Activated naive CD8-positive, alpha-beta T cell treated with anti-CD3 and anti-CD28 coated beads, Interleukin-2, amount 10 ng/mL, durations not matched to agents 7 days and 5 days (primary cell): ENCODE measurements at regions not wholly inside any gene's neighbourhood (a gene's known extent, or its start where the extent isn't known, plus 50 kb on each side); places are given as distances from the start of the nearest gene placed in this dataset.

ENCODE experiments used
- ATAC-seq: fragments of 150-1000 bp; cut with Tn5 transposase; one replicate; pipeline ENCODE4 v1.10.0; 2021; ENCODE audit warnings: low read depth, moderate library complexity
- POLR2A ChIA-PET: fragments of 350-600 bp; sonication (Branson Sonifier 250); formaldehyde crosslinking; loops from one replicate; lab custom pipeline; 2021; ENCODE audit warnings: antibody characterized with exemption; lab: Charles Lee
- DNase-seq: peaks from one replicate; pipeline ENCODE4 v3.0.0; 2021
- H3K27ac Mint-ChIP-seq: one replicate; pipeline ENCODE4 v1.8.0; 2022; ENCODE audit warnings: mild to moderate bottlenecking, mixed read lengths
- H3K27me3 Mint-ChIP-seq: one replicate; pipeline ENCODE4 v1.8.0; 2022; ENCODE audit warnings: mild to moderate bottlenecking, moderate library complexity, mixed read lengths
- H3K36me3 Mint-ChIP-seq: one replicate; pipeline ENCODE4 v1.8.0; 2021; ENCODE audit warnings: mild to moderate bottlenecking, mixed read lengths
- H3K4me1 Mint-ChIP-seq: one replicate; pipeline ENCODE4 v1.8.0; 2021; ENCODE audit warnings: mixed read lengths
- H3K4me3 Mint-ChIP-seq: one replicate; pipeline ENCODE4 v1.8.0; 2022; ENCODE audit warnings: mild to moderate bottlenecking, moderate library complexity, mixed read lengths
- H3K9me3 Mint-ChIP-seq: one replicate; pipeline ENCODE4 v1.8.0; 2021; ENCODE audit warnings: mixed read lengths

DNA sequence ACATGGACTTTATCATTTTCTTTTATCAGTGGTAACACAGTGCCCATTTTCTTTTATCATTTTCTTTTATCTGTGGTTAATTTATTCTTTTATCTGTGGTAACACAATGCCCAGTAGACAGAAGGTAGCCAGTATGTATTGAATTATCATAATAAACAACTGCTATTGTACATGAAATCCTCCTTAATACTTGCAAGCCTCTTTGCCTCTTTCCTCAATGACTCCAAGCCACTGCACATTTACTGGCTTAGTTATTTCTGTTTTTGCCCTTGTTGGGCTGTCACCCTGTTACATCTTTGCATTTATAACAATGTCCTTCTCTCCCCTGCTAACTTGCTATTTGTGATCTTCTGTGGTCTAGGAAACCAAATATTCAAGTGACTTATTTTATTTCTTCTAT lies 345.0 kb downstream of the ATP23 start:
- Mint-ChIP-seq H3K4me1 (peaks cover 1% of the 10 kb centered on the region), H3K27me3 (peaks cover 3% of the 10 kb centered on the region), H3K27ac (no peak overlapping the region), H3K9me3 (peaks cover 4% of the 10 kb centered on the region), H3K4me3 (no peak overlapping the region), H3K36me3 (no peaks in the 10 kb centered on the region)
- ATAC-seq (no peak), DNase-seq (no peak)
- POLR2A ChIA-PET: no interaction called here

DNA sequence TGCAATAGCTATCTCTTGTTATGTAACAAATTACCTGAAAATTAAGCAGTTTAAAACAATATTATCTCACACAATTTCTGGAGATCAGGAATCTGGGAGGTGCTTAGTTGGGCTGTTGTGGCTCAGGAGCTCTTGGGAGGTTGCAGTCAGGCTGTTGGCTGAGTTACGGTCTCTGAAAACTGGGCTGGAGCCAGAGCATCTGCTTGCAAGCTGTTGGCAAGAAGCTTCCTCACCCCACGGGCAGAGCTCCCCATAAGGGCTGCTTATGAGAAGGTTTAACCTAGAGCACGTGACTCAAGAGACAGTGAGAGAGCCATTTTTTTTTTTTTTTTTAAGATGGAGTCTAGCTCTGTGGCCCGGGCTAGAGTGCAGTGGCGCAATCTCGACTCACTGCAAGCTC lies 346.8 kb downstream of the ATP23 start:
- POLR2A ChIA-PET: no interaction called here
- Mint-ChIP-seq H3K27me3 (peaks cover 3% of the 10 kb centered on the region), H3K9me3 (peaks cover under 1% of the 10 kb centered on the region), H3K4me3 (no peak overlapping the region), H3K4me1 (peaks cover 1% of the 10 kb centered on the region), H3K36me3 (no peaks in the 10 kb centered on the region), H3K27ac (no peak overlapping the region)
- no peak for ATAC-seq
- no peak for DNase-seq

DNA sequence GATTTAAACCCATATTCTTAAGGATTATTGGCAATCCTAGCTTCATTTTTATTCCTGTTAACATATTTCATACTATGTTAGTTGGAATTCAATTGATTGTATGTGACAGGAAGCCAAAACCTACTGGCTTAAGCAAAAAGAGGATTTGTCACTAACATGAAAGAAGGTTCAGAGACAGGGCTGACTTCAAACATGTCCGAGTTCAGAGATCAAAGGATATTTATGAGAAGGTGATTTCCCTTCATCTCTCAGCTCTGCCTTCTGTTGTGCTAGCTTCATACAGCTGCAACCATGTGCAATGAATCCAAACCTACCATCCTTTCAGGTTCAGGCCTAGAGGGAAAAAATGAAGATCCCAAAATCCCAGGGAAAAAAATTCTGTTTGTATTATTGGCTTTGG lies 349.7 kb downstream of the ATP23 start:
- no peaks in the 10 kb centered on the region for H3K9me3 Mint-ChIP-seq
- H3K36me3 Mint-ChIP-seq: no peaks in the 10 kb centered on the region
- POLR2A ChIA-PET: no interaction called here
- DNase-seq (no peak), ATAC-seq (peak; percentile 42)
- peaks cover 1% of the 10 kb centered on the region for H3K4me1 Mint-ChIP-seq
- peaks cover 6% of the 10 kb centered on the region for H3K27me3 Mint-ChIP-seq
- no peak overlapping the region for H3K4me3 Mint-ChIP-seq
- H3K27ac Mint-ChIP-seq: no peak overlapping the region

DNA sequence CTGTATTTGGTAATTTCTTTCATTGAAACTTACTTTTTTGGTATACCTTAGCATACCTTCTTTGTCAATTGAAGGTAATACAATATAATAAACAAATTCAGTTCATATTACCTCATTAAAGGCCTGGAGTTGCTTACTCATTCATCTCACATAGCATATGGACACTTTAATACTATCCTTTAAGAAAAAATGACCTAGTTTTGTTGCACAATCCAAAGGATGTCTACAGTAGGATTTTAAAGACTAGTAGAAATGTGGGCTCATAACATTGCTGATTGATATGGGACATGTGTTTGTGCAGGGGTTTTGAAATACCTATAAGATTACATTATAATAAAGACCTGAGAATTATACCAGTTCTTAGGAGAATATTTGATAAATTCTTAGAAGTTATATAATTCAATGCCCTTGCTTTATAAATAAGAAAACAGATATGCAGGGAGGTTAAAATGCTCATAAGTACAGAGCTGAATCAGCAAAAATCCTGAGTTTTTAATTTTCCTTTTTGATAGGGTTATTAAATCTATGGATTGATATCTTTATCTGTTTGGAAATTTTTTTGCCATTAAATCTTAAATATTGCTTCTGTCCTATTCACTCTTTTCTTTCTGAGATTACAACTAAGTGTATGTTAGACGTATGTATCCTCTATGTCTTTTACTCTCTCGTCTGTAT lies 352.1 kb downstream of the ATP23 start:
- POLR2A ChIA-PET: no interaction called here
- DNase-seq: no peak
- Mint-ChIP-seq H3K27ac (no peak overlapping the region), H3K27me3 (peaks cover 5% of the 10 kb centered on the region), H3K36me3 (no peaks in the 10 kb centered on the region), H3K4me3 (no peak overlapping the region), H3K4me1 (peaks cover 1% of the 10 kb centered on the region), H3K9me3 (no peaks in the 10 kb centered on the region)
- no peak for ATAC-seq

DNA sequence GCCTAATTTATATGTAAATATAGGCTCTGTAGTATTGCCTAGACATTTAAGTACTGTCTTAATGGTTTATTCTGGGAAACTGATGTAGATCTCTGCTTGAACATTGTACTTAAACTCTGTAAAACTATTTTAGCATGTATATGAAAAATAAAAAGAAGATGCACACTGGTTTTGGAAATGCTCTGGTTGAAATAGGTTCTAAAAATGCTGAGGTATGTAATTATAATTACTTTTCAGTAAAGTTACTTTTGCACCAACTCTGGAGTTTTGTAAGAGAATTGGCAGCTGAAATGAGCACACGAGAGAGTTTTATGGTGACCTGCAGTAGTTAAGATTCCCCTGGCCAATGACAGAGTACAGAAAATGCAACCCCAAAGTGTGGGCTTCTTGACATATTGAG lies 353.9 kb downstream of the ATP23 start:
- Mint-ChIP-seq H3K4me1 (peaks cover 1% of the 10 kb centered on the region), H3K27ac (no peak overlapping the region), H3K4me3 (no peak overlapping the region), H3K27me3 (peaks cover 5% of the 10 kb centered on the region), H3K36me3 (no peaks in the 10 kb centered on the region), H3K9me3 (no peaks in the 10 kb centered on the region)
- POLR2A ChIA-PET: no interaction called here
- DNase-seq: no peak
- ATAC-seq: no peak

DNA sequence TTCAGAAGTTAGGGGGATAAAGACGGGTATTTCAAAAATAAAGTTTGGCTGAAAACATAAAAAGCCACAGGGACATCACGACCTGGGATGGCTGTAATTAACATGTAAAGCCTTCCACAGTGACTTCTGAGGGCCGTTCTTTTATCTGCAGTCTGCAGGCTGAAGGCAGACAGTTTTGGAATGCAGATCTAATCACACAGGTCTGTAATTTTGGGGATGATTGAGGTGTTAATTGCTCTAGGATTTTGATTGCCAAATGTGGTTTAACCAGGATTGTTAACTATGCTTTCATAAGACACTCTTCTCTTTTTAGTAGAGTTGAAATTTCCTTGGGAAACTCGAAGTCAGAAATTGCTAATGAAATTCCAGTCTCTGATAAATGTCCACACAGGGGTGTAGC lies 355.5 kb downstream of the ATP23 start:
- H3K36me3 Mint-ChIP-seq: no peaks in the 10 kb centered on the region
- DNase-seq (no peak), ATAC-seq (no peak)
- no peaks in the 10 kb centered on the region for H3K4me1 Mint-ChIP-seq
- H3K27me3 Mint-ChIP-seq: peaks cover 5% of the 10 kb centered on the region
- no peak overlapping the region for H3K4me3 Mint-ChIP-seq
- POLR2A ChIA-PET: no interaction called here
- H3K27ac Mint-ChIP-seq: no peak overlapping the region
- no peaks in the 10 kb centered on the region for H3K9me3 Mint-ChIP-seq

DNA sequence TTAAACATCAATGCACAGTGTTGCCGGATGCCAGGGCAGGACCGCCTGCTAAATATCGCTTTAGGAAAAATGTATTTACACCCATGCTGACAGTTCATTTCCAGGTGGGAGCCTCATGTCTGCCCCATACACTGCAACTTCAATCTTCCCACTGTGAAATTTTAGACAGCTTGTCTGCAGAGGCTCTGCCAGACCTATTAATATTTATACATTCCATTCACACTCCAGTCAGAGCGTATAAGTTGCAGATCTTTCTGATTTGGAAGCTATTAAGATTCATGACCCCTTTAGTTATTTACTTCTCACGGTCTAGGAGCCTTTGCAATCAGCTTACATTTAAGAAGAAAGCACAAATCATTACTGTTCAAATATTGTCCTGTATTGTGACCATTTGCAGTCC lies 357.4 kb downstream of the ATP23 start:
- Mint-ChIP-seq H3K4me1 (no peaks in the 10 kb centered on the region), H3K27me3 (peaks cover 4% of the 10 kb centered on the region), H3K36me3 (no peaks in the 10 kb centered on the region), H3K4me3 (no peak overlapping the region), H3K27ac (no peak overlapping the region), H3K9me3 (no peaks in the 10 kb centered on the region)
- POLR2A ChIA-PET: no interaction called here
- ATAC-seq (no peak), DNase-seq (no peak)

DNA sequence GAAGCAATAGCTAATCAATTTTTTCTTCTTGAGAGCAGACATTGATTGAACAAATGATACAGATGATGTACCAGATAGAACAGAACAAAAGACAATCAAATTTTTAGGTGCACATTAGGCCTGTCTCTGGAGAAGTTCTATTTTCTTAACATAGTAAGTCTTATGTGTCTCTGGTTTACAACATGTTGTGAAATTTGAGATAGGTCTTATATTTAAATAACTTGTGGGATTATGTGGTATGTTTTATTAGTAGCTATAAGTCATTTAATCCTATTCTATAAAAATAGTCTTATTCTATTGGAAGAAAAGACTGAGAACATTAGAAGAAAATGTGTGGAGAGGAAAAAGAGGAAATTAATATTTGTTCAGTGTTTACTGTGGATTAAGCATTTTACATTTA lies 358.0 kb downstream of the ATP23 start:
- POLR2A ChIA-PET: no interaction called here
- Mint-ChIP-seq H3K36me3 (no peaks in the 10 kb centered on the region), H3K9me3 (no peaks in the 10 kb centered on the region), H3K27ac (no peak overlapping the region), H3K4me3 (no peak overlapping the region), H3K4me1 (no peaks in the 10 kb centered on the region), H3K27me3 (peaks cover 3% of the 10 kb centered on the region)
- ATAC-seq (no peak), DNase-seq (no peak)

DNA sequence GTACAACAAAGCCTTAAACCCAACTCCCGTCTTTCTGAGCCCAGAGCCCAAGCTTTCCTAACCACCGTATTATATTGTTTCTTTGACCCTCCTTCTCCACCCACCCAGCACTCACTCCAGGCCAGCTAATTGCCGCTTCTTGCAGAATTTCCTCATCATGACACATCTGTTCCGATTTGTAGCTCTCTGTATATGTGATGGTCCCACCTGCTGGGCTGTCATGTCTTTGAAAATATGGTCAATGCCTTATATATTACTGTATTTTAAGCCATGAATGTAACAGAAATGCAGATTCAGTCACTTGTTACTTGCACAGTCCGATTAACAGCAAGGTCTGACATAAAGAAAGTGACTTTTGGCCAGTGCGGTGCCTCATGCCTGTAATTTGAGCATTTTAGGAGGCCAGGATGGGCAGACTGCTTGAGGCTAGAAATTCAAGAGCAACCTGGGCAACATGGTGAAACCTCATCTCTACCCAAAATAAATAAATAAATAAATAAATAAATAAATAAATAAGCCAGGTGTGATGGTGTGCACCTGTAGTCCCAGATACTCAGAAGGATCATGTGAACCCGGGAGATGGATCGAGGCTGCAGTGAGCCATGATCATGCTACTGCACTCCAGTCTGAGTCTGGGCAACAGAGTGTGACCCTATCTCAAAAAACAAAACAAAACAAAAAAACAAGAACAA lies 359.8 kb downstream of the ATP23 start:
- ATAC-seq: no peak
- DNase-seq: no peak
- Mint-ChIP-seq H3K27me3 (peaks cover 3% of the 10 kb centered on the region), H3K9me3 (no peaks in the 10 kb centered on the region), H3K36me3 (no peaks in the 10 kb centered on the region), H3K4me3 (no peak overlapping the region), H3K4me1 (no peaks in the 10 kb centered on the region), H3K27ac (no peak overlapping the region)
- POLR2A ChIA-PET: no interaction called here

DNA sequence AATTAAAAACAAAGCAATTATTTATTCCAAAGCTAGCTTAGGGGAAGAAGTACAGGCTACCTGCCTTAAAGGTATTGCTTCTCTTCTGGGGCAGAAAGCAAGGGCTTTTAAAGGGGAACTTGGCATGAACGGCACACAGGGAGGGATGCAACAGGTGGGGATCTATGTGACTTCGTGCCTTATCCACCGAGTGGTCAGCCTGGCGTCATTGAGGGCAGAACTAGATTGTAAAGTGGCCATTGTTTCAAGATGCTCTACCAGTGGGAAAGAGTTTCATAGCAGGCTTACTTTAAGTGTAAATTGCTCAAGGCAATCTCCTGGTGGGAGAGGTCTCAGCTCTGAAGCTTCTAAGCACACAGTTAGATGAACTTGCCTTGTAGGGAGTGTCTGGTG lies 360.4 kb downstream of the ATP23 start:
- H3K27ac Mint-ChIP-seq: no peak overlapping the region
- POLR2A ChIA-PET: no interaction called here

DNA sequence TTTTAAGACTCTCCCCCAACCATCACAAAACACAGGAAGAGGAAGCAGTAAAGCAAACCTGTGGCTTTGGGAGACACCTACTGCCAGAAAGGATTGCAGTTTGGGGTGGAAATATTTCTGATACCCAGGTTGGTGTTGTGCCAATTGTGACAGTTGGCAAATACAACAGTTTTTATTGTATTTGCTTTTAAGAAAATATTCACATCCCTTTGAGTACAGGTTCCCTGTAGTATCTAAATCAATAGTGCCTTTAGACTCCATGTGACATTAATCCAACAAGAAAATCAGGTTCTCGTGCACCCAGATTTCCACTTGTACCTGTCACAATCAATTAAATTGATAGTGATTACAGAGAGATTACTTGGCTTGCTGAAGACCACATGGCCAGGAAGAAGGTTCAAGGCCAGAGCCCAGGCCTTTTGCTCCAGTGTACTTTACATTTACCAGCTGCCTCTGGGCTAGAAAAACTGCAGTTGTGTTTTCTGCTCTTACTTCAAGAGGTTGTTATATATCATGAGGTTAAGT lies 361.2 kb downstream of the ATP23 start:
- Mint-ChIP-seq H3K27me3 (no peaks in the 10 kb centered on the region), H3K9me3 (no peaks in the 10 kb centered on the region), H3K4me3 (no peak overlapping the region), H3K36me3 (no peaks in the 10 kb centered on the region), H3K27ac (no peak overlapping the region), H3K4me1 (no peaks in the 10 kb centered on the region)
- DNase-seq: no peak
- POLR2A ChIA-PET: no interaction called here
- no peak for ATAC-seq

More for the DNA sequence above, 360.4 kb downstream of the ATP23 start:
- H3K27me3 Mint-ChIP-seq: peaks cover 3% of the 10 kb centered on the region
- H3K9me3 Mint-ChIP-seq: no peaks in the 10 kb centered on the region
- no peak for ATAC-seq
- H3K4me3 Mint-ChIP-seq: no peak overlapping the region
- no peaks in the 10 kb centered on the region for H3K36me3 Mint-ChIP-seq
- H3K4me1 Mint-ChIP-seq: no peaks in the 10 kb centered on the region
- no peak for DNase-seq

DNA sequence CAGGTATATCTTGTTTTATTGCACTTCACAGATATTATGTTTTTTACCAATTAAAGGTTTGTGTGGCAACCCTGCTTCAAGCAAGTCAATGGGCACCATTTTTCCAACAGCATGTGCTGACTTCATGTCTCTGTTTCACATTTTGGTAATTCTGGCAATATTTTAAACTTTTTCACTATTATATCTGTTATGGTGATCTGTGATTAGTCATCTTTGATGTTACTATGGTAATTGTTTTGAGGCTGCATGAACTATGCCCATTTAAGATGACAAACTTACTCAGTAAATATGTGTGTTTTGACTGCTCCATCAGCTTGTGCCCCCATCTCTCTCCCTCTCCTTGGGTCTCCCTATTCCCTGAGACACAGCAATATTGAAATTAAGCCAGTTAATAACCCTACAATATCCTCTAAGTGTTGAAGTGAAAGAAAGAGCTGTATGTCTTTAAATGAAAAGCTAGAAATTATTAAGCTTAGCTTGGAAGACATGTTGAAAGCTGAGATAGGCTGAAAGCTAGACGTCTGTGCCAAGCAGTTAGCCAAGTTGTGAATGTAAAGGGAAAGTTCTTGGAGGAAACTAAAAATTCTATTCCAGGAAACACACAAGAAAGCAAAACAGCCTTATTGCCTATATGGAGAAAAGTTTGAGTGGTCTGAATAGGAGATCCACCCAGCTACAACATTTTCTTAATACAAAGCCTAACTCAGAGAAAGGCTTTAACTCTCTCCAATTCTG lies 365.1 kb downstream of the ATP23 start:
- H3K27ac Mint-ChIP-seq: no peak overlapping the region
- H3K36me3 Mint-ChIP-seq: no peaks in the 10 kb centered on the region
- H3K9me3 Mint-ChIP-seq: no peaks in the 10 kb centered on the region
- no peaks in the 10 kb centered on the region for H3K4me1 Mint-ChIP-seq
- DNase-seq (no peak), ATAC-seq (no peak)
- POLR2A ChIA-PET: no interaction called here
- no peak overlapping the region for H3K4me3 Mint-ChIP-seq
- H3K27me3 Mint-ChIP-seq: no peaks in the 10 kb centered on the region

DNA sequence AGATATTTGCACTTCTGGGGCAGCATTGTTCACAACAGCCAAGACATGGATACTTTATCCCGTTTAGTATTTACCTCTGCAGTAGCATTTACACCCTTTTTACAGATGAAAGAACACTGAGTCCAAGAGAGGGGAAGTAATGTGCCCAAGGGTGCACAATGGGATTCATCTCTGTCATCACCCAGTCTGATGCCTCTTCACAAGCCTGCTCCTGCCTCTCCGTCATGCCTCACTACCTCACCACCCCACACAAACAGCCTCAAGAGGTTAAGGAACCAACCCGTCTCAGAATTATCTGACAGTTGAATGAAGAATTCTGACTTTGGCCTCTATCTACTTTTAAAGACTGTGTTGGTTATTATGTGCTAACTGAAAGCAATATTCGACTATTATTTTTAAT lies 368.4 kb downstream of the ATP23 start:
- POLR2A ChIA-PET: no interaction called here
- Mint-ChIP-seq H3K27ac (no peak overlapping the region), H3K27me3 (no peaks in the 10 kb centered on the region), H3K4me1 (no peaks in the 10 kb centered on the region), H3K9me3 (no peaks in the 10 kb centered on the region), H3K36me3 (no peaks in the 10 kb centered on the region), H3K4me3 (no peak overlapping the region)
- no peak for DNase-seq
- ATAC-seq: no peak

DNA sequence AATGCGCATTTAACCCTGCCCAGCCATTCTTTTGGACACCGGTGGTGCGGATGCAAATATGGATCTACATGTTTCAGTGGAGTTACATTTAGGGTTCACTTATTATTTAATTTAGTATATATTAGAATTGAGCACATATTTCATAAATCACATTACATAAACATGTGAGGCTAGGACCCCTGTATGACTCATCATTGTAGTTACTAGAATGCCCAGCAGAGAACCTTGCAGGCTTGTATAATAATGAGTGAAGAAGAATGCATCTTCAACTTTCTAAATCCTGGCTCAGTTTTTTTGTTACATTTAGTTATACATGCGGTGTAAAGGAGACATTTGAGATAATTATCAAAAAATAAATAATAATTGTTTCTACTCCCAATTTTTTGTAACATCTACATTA lies 369.0 kb downstream of the ATP23 start:
- Mint-ChIP-seq H3K4me3 (no peak overlapping the region), H3K36me3 (no peaks in the 10 kb centered on the region), H3K27me3 (no peaks in the 10 kb centered on the region), H3K27ac (no peak overlapping the region), H3K9me3 (no peaks in the 10 kb centered on the region), H3K4me1 (no peaks in the 10 kb centered on the region)
- ATAC-seq (no peak), DNase-seq (no peak)
- POLR2A ChIA-PET: no interaction called here
